A172 (cell line): ENCODE measurements at regions not wholly inside any gene's neighbourhood (a gene's known extent, or its start where the extent isn't known, plus 50 kb on each side); places are given as distances from the start of the nearest gene placed in this dataset.

Experiments
- DNase-seq: peaks from one replicate; pipeline ENCODE4 v3.0.0-alpha.2; 2015; ENCODE audit warnings: low spot score

GRCh38 chr3:96169111-96169766 lies 645.2 kb upstream of the EPHA6 start:
- DNase-seq, result no peak

DNA sequence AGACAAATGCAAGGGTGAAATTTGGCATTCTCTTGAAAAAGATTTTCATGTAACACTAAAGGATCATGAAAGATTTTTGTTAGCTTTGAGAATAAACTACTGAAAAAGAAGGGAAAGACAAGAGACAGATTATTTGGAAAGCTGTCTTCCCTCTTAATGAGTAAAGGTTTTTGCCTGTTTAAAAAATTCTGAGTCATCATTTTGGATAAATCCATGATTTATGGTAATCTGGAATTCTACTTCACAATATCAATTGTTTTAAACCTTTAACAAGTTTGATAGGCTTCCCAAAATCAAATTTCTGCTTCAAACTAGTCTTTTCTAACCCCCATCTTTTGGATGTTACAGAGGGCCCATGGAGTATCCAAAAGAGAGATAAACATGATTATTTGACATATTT lies 641.5 kb upstream of the EPHA6 start:
- DNase-seq, result no peak

DNA sequence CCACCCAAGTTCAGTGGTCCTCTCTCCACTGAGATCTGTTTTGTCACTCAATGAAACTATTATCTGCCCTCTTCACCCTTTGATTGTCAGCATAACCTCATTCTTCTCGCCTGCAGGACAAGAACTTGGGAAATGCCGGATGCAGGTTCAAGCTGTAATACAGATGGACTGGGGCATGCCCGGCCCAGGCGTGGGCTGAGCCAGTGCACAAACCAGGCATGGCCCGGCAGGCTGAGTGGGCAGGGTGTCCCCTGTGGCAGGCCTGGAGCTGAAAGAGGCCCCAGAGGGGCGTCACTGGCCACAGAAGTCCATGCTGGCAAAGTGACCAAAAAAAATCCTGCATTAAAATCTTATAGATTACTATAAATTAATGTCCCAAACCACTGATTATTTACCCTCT lies 638.9 kb upstream of the EPHA6 start:
- no peak for DNase-seq

DNA sequence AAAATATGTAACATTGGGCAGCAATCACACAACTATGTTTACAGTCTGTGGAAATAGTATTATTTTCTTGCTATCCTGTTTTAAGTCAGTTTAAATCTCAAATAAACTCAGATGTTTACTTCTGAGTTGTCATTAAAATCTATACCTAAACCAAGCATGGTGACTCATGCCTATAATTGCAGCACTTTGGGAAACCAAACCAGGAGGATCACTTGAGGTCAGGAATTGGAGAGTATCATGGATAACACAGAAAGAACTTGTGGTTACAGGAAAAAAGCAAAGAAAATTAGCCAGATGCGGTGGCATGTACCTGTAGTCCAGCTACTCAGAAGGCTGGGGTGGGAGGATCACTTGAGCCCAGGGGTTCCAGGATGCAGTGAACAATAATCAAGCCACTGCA lies 631.6 kb upstream of the EPHA6 start:
- peak; percentile 6 for DNase-seq

DNA sequence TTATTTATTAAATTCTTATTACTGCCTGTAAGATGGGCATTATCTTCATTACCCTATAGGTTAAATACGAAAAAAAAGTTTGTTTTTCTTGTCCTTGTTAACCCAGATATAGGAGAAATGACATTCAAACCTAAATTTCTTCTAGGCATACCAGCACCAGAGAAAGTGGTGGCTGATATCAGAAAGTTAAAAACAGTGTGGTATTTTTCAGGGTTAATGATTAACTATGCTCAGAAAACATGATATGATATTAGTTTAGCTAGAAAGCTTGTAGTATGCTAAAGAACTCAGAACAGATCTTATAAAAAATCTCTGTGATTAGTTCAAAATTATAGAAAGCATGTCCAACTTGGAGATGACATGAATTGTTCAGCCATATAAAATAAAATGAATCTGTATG lies 630.5 kb upstream of the EPHA6 start:
- DNase-seq, result no peak

DNA sequence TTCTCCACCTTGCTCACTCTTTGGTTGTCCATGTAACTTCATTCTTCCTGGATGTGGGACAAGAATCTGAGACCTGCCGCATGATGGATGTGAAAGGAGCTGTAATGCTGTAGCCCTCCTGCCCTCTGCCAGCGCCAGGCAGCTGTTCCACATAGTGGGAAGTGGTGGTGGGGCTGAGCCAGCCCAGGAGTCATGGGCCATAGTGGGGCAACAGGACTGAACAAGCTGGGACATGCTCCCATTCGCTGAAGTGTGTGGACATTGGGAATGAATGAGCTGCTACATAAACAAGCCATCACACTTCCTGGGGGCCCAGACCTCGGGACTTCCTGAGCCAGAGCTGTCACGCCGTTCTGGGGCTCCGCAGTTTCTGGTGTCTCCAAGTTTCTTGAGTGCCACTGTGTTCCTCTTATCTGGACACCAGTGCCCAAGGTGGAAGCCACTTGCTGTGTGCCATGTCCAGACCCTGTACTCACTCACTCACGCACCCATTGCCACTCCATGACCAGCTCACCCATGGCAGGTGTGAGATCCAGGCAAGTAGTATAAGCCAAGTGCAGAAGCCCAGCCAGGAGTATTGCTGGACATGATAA lies 624.3 kb upstream of the EPHA6 start:
- DNase-seq, result no peak

GRCh38 chr3:96192966-96193550 lies 621.3 kb upstream of the EPHA6 start:
- DNase-seq, result no peak

DNA sequence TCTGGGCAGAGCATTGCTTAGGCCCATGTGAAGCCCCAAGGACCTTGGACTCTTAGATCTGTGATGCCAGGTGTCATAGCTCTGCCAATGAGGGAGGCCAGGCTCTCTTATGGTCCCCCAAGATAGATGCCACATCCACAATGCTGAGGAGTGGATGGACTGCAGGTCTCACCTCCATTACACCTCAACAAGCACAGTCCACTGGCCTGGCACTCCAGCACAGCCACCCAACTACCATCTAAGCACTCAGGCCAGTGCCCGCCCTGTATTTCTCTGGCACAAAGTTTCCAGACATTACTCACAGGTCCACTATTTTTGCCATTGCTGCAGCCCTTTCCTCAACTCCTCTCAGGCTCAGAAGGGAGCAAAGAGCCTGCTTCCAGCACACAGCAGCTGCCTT lies 613.5 kb upstream of the EPHA6 start:
- no peak for DNase-seq

- DNase-seq, result no peak
Observed at GRCh38 chr3:96201463-96201862, 612.9 kb upstream of the EPHA6 start.

DNA sequence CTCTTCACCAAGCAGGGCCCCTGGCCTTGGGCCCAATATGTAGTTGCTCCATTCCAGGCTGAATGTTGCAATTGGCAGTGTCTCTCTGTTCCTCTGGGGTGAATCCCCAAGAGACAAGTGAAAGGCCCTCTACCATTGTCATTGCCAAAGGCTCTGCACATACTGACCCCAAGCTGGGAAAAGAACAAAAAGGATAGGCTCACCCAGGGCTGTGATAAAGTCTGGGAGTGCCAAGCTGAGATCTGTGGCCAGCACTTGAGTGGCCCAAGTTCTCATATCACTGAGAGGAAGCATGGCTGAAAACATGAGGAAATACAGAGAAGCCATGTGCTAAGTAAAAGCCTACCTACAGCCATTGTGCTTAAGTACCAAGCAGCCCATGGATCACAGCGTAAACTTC lies 612.2 kb upstream of the EPHA6 start:
- DNase-seq, result no peak

DNA sequence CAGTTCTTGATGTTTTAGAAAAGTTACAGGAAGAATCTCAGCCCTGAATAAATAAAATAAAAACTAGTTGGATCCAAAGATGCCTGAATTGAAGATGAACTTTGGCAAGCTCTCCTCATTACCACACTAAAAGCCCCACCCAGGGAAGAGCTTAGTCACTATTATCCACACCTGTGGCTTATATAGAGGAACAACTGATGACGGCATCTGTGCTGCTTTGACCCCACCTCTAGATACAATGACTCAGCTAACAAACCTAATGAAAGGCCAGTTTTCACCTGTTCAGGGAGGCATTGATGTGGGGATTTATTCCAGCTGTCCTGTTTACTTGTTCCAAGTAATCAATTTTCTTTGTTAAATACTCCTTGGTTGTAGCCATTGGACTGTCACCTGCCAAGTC lies 604.7 kb upstream of the EPHA6 start:
- peak; percentile 16 for DNase-seq

DNA sequence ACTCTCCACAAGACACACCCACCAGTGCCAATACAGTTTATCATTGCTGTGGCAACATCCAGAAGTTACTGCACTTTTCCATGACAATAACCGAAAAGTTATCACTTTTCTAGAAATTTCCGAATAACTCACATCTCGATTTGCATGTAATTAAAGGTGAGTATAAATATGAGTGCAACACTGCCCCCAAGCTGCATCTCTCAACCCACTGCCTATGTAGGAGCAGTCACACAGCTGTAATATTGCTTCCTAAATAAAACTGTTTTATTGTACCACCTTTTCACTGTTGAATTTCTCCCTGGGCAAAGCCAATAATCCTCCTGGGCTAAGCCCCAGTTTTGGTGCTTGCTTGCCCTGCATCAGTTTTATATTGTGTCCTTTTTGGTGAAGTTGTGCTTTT lies 601.0 kb upstream of the EPHA6 start:
- DNase-seq, result no peak

DNA sequence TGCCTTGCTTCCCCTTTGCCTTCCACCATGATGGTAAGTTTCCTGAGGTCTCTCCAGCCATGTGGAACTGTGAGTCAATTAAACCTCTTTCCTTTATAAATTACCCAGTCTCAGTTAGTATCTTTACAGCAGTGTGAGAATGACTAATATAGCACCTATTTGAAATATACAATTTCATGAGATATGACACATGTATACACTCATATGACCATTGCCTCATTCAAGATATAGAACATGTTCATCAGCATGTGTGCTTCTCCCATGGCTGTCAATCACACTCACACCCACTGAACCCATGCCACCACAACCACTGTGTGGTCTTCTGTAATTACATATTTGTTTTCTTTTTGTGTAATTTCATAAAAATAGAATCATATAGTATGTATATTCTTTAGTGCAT lies 599.5 kb upstream of the EPHA6 start:
- DNase-seq, result no peak

GRCh38 chr3:96225494-96225893 lies 588.9 kb upstream of the EPHA6 start:
- no peak for DNase-seq

GRCh38 chr3:96233679-96234078 lies 580.7 kb upstream of the EPHA6 start:
- no peak for DNase-seq

DNA sequence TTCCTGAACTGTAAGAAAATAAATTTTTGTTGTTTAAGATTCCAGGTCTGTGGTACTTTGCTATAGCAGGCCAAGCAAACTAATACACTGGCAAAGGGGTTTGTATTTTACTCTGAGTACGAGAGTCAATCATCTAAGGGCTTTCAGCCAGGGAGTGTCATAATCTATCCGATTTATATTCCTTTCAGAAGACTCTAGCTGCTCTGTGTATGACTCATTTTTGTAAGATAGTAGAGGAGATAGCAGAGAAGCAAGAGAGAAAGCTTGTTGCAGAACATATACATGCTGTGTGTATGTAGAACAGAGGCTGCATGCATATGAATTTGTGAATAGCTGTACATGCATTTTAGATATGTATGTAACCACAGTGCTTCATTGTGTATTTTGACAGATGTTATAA lies 577.9 kb upstream of the EPHA6 start:
- DNase-seq, result no peak

DNA sequence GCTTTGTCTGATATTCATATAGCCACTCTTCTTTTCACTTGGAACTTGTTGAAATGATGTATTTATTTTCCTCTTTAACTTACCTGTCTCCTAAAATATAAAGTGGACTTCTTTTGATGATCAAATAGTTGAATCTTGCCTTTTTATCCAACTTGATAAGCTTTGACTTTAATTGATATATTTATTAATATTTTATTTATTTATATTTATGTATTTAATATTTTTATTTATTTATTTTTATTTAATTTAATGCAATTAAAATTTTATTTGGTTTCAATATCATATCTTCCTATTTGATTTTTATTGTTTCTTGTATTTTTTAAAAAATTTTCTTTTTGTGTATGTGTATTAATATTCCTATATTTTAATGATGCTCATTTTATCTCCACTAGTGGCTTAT lies 555.1 kb upstream of the EPHA6 start:
- DNase-seq, result no peak

DNA sequence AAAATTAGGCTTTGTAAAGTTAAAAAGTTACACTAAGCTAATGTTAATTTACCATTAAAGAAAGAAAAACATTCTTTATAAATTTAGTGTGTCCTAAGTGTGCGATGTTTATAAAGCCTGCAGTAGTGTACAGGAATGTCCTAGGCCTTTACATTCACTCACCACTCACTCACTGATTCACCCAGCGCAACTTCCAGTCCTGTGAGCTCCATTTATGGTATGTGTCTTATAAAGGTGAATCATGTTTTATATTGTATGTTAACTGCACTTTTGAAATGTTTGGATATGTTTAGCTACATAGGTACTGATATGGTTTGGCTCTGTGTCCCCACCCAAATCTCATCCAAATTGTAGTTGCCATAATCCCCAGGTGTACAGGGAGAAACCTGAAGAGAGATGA lies 549.7 kb upstream of the EPHA6 start:
- DNase-seq, result no peak

DNA sequence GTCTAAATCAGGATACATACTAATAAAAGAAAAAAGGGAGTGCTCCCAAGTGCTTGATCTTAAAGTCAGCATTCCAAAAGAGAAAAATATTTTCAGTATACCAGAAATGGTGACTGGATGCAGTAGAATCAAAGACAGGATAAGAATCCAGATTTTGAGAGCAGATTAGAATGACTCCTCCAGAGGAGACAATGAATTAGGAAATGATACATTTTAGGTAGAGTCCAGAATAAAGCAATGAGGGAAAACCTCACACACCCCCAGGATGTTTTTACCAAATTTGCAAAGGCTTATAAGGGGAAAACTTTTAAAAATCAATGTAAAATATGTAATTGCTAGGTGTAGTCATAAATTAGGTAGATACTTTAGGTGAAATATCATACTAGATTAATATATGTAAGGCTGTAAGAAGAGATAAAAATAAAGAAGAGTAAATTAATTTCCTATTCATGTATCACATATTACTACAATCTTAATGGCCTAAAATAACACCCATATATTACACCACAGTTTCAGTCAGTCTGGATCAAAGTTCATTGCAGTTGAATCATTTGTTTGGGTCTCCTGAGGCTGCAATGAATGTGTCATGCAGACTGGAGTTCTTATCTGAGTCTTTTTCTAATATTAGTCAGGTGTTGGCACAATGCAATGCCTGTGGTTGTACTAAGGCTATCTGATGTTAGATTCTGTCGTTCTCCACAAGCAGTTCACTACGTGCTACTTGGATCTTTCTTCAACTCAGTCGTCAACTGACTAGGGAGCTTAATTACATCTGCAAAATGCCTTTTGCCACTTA lies 547.8 kb upstream of the EPHA6 start:
- DNase-seq, result peak; percentile 19

DNA sequence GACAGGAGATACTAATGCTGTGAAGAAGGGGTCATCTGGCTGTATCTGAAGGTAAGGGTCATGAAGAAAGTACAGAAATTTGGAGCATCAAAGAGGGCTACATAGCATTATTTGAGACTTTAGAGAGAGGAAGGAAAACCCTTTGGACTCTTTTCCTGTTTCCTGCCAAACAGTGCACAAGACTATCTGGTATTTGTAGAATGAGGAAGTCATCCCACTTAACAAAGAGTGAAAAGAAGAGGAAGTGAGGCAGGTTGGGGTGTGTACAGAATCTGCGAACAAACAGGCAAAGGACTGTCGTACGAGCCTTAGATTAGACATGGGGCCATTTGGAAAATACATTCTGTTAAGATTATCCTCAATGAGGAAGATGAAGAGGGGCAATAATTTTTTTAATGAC lies 546.8 kb upstream of the EPHA6 start:
- no peak for DNase-seq

- no peak for DNase-seq
Observed at GRCh38 chr3:96294143-96294542, 520.3 kb upstream of the EPHA6 start.

DNA sequence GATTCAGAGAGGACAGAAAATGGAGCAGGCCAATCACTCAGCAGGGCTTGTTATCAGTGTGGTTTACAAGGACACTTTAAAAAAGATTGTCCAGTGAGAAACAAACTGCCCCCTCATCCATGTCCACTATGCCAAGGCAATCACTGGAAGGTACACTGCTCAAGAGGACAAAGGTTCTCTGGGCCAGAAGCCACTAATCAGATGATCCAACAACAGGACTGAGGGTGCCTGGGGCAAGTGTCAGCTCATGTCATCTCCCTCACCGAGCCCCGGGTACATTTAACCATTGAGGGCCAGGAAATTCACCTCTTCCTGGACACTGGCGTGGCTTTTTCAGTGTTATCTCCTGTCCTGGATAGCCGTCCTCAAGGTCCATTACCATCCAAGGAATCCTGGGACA lies 513.7 kb upstream of the EPHA6 start:
- DNase-seq, result no peak

DNA sequence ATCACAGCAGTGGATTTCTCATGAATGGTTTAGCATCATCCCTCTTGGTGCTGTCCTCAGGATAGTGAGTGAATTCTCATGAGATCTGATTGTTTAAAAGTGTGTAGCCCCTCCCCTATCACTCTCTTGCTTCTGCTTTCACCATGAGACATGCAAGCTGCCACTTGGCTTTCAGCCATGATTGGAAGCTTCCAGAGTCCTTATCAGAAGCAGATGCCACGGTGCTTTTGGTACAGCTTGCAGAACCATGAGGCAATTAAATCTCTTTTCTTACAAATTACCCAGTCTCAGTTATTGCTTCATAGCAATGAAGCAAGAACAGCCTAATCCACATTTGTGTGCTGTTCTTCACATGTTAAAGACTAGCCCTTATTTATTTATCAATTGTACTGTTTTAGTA lies 495.2 kb upstream of the EPHA6 start:
- no peak for DNase-seq
